PFSK-1 (cell line): ENCODE measurements at regions not wholly inside any gene's neighbourhood (a gene's known extent, or its start where the extent isn't known, plus 50 kb on each side); places are given as distances from the start of the nearest gene placed in this dataset.

Source experiments
- FOXP2 ChIP-seq: optimal IDR thresholded peaks from 2 replicates; pipeline ENCODE3; 2011; ENCODE audit warnings: borderline replicate concordance, control low read depth, inconsistent platforms; ENCODE audit not compliant: insufficient read depth; ENCODE audit errors: extremely low read length, extremely low read depth
- POLR2AphosphoS5 ChIP-seq: IDR thresholded peaks from 2 replicates; pipeline ENCODE4 v1.6.1; 2012; ENCODE audit warnings: low read depth, mild to moderate bottlenecking, control low read depth, low read length, moderate library complexity
- SIN3A ChIP-seq: IDR thresholded peaks from 2 replicates; pipeline ENCODE4 v1.6.1; 2012; ENCODE audit warnings: mild to moderate bottlenecking, low read length, moderate library complexity, borderline replicate concordance; ENCODE audit not compliant: insufficient read depth
- TAF1 ChIP-seq: IDR thresholded peaks from 2 replicates; pipeline ENCODE4 v1.6.1; 2012; ENCODE audit warnings: low read length, control low read depth, borderline replicate concordance; ENCODE audit not compliant: insufficient read depth
- TF ChIP-seq, protein P1 (sequence below), 2 experiments: IDR thresholded peaks; 2 replicates each; pipeline versions ENCODE4 v1.6.1 to v1.8.0; 2011 to 2012; ENCODE audit warnings: low read depth in 2 of 2, low read length in 2 of 2, control low read depth in 1 of 2, inconsistent platforms in 1 of 2, mild to moderate bottlenecking in 1 of 2, moderate library complexity in 1 of 2; ENCODE audit not compliant: insufficient read depth in 1 of 2

DNA sequence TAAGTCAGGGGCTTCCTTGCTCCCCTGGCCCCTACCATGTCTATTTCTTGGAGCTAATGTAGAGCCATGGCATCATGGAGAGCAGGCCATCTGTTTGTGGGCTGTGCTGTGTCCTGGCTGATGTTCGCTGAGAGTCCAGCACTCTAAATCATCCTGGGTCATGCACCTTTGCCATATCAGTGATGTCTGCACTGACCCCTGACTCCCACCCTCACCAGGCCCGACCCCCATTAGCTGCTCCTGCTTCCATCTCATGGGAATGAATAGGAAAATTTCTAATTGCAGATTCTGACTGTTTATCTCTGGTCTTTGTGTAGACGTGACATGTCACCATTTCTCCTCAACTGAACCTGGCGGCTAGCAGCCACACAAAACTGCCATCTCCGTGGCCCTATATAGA, 236.9 kb downstream of the NSG2 start:
- TF ChIP-seq SIN3A (no peak), POLR2AphosphoS5 (no peak), TAF1 (no peak), FOXP2 (no peak)
- TF ChIP-seq, protein P1, sequence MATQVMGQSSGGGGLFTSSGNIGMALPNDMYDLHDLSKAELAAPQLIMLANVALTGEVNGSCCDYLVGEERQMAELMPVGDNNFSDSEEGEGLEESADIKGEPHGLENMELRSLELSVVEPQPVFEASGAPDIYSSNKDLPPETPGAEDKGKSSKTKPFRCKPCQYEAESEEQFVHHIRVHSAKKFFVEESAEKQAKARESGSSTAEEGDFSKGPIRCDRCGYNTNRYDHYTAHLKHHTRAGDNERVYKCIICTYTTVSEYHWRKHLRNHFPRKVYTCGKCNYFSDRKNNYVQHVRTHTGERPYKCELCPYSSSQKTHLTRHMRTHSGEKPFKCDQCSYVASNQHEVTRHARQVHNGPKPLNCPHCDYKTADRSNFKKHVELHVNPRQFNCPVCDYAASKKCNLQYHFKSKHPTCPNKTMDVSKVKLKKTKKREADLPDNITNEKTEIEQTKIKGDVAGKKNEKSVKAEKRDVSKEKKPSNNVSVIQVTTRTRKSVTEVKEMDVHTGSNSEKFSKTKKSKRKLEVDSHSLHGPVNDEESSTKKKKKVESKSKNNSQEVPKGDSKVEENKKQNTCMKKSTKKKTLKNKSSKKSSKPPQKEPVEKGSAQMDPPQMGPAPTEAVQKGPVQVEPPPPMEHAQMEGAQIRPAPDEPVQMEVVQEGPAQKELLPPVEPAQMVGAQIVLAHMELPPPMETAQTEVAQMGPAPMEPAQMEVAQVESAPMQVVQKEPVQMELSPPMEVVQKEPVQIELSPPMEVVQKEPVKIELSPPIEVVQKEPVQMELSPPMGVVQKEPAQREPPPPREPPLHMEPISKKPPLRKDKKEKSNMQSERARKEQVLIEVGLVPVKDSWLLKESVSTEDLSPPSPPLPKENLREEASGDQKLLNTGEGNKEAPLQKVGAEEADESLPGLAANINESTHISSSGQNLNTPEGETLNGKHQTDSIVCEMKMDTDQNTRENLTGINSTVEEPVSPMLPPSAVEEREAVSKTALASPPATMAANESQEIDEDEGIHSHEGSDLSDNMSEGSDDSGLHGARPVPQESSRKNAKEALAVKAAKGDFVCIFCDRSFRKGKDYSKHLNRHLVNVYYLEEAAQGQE (IDR thresholded peaks at IDR 0.05; ENCODE audit: insufficient read depth in 1 of 2, low read depth in 2 of 2, low read length in 2 of 2): no peak
